ENCODE measurements at regions not wholly inside any gene's neighbourhood (a gene's known extent, or its start where the extent isn't known, plus 50 kb on each side); places are given as distances from the start of the nearest gene placed in this dataset.

DNA sequence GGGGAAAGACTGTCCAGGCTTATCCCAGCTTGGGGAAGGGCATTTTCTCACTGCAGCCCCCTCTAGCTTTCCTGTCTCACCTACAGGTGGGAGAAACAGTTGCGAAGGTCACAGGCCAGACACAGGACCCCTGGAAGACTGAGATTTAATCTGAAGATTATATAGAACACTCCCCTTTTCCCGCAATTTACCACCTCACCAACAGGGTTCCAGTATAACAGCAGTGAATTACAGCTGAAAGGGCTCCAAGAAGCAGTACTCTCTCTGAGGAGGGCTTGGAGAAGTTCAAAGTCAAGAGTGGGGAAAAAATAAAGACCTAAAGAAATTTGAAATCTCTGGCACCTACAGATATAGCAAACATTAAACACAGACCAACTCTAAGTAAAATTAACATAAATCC lies 111.9 kb downstream of the ANKRD60 start (continued):
- TF ChIP-seq BCL11A (IDR thresholded peaks at IDR 0.05; ENCODE audit: low read depth, low read length), result no peak
- TF ChIP-seq, protein P1, sequence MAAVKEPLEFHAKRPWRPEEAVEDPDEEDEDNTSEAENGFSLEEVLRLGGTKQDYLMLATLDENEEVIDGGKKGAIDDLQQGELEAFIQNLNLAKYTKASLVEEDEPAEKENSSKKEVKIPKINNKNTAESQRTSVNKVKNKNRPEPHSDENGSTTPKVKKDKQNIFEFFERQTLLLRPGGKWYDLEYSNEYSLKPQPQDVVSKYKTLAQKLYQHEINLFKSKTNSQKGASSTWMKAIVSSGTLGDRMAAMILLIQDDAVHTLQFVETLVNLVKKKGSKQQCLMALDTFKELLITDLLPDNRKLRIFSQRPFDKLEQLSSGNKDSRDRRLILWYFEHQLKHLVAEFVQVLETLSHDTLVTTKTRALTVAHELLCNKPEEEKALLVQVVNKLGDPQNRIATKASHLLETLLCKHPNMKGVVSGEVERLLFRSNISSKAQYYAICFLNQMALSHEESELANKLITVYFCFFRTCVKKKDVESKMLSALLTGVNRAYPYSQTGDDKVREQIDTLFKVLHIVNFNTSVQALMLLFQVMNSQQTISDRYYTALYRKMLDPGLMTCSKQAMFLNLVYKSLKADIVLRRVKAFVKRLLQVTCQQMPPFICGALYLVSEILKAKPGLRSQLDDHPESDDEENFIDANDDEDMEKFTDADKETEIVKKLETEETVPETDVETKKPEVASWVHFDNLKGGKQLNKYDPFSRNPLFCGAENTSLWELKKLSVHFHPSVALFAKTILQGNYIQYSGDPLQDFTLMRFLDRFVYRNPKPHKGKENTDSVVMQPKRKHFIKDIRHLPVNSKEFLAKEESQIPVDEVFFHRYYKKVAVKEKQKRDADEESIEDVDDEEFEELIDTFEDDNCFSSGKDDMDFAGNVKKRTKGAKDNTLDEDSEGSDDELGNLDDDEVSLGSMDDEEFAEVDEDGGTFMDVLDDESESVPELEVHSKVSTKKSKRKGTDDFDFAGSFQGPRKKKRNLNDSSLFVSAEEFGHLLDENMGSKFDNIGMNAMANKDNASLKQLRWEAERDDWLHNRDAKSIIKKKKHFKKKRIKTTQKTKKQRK (IDR thresholded peaks at IDR 0.05; ENCODE audit: low read depth, low read length), result no peak
- TF ChIP-seq NR2C2 (IDR thresholded peaks at IDR 0.05; ENCODE audit: borderline replicate concordance, control insufficient read depth, insufficient read length, low read depth), result no peak
- TF ChIP-seq SIX5 (IDR thresholded peaks at IDR 0.05; ENCODE audit: low read depth, low read length, severe bottlenecking), result no peak
- TF ChIP-seq, protein P2, sequence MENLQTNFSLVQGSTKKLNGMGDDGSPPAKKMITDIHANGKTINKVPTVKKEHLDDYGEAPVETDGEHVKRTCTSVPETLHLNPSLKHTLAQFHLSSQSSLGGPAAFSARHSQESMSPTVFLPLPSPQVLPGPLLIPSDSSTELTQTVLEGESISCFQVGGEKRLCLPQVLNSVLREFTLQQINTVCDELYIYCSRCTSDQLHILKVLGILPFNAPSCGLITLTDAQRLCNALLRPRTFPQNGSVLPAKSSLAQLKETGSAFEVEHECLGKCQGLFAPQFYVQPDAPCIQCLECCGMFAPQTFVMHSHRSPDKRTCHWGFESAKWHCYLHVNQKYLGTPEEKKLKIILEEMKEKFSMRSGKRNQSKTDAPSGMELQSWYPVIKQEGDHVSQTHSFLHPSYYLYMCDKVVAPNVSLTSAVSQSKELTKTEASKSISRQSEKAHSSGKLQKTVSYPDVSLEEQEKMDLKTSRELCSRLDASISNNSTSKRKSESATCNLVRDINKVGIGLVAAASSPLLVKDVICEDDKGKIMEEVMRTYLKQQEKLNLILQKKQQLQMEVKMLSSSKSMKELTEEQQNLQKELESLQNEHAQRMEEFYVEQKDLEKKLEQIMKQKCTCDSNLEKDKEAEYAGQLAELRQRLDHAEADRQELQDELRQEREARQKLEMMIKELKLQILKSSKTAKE (IDR thresholded peaks at IDR 0.05; ENCODE audit: low read depth, poor library complexity, severe bottlenecking), result no peak
- TF ChIP-seq, protein P3, sequence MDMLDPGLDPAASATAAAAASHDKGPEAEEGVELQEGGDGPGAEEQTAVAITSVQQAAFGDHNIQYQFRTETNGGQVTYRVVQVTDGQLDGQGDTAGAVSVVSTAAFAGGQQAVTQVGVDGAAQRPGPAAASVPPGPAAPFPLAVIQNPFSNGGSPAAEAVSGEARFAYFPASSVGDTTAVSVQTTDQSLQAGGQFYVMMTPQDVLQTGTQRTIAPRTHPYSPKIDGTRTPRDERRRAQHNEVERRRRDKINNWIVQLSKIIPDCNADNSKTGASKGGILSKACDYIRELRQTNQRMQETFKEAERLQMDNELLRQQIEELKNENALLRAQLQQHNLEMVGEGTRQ (IDR thresholded peaks at IDR 0.05; ENCODE audit: borderline replicate concordance, low read depth, low read length), result no peak

Measured in GM12878 (cell line).